ENCODE measurements at regions not wholly inside any gene's neighbourhood (a gene's known extent, or its start where the extent isn't known, plus 50 kb on each side); places are given as distances from the start of the nearest gene placed in this dataset.
"Not testable (repeated sequence)": the region's sequence is repeated elsewhere in the genome, so short reads cannot be mapped to it uniquely, and the experiment has no call there.

DNA sequence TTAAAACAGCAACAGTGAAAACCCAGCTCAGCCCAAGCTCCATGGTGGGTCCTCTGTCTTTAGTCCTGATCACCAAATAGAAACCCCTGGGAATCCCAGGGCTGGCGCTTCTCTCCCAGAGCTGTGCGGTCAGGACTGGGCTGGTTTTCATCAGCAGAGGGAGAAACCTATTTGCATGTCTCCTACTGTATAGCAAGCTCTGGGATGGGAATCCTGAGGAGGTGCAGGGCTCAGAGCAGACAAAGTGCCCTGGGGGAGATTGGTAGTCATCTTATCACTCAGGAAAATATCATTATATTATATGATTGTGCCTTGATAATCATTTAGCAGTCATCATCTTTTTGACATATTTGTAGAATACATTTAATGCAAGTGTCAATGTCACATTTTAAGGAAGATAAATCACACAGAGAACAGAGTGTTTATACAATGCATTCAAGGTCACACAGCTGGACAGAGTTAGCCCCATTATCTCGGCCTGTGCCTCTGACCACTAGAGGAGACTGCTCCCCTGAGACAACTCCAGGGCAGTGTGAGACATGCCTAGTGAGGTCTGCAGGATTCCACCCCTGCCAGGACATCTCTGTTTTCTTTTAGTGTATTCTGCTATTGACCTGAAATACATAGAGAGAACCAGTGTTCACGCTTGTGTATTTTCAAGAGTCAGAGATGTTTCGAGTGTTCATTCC, 818.6 kb downstream of the TMEM121 start:
- DNase-seq (ENCODE audit: low spot score): not testable (repeated sequence)

DNA sequence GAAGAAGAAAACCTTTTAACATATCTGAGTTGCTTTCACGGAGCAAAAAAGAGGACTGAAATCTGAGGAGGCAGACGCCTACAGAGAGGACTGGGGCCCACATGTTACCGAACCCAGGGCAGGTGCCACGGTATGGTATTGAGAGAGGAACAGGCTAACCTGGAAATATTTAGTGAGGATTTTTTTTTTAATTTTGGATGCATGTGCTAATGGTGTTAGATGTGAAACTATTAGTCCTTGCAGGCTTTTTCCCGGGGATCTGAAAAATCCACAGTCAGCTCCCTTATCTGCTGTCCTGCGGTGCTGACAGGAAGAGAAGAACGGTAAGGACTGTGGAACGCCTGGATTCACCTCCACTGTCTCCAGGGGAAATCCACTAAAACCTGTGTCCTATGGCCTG, 819.7 kb downstream of the TMEM121 start:
- no peak for DNase-seq (ENCODE audit: low spot score)

DNA sequence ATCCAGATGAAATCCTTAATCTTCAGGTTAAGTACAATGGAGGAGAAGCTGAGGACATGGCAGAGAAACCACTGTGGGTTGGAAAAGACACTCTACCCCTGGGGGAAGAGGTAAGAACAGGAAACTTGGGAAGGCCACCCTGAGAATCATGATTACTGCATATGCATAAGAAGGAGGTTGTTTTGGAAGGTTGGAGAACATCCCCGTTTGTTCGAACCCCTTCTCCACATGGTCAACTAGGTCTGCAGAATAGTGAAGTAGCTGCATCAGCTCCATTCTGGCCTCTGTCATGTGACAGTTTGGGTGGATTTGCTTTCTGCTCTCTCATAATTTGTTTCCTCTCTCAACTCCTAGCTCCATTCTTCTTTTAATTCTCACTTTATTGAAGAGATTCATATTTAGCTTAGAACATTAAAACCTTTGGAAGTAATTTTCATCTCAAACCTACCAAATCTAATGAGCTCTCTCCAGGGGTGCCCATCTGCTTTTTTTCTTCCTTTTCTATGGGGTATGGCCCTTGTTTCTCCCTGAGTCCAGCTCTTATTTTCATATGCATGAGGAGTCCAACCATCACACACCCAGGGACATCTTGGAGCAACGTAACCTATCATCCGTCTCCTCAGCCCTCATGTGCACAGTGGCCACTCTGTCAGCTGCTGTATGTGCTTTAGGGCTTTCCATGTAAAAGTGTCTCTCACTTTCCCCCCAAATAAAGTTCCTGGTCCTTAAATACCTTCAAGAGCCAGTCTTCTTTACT, 820.3 kb downstream of the TMEM121 start:
- DNase-seq (ENCODE audit: low spot score): no peak

DNA sequence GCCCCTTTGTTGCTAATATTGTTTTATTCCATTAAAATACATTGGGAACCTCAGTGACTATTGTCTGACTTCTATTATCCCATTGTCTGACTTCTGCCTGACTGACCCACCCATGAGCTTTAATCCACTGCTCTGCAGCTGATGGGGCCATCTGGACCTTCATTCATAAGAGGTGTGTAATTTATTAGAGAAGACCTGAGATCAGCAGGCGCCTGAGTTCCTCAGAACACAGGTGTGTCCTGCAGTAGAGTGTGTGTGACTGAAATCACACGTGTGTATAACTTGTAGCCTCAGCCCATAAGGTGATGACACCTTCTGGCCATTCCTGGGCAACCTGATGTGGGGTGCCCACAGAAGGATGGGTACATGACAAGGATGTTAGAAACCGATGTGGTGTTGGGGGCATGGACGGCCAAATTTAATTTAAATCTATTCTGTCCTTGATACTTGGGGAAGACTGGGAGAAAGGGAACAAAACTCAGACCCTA, 821.0 kb downstream of the TMEM121 start:
- no peak for DNase-seq (ENCODE audit: low spot score)

DNA sequence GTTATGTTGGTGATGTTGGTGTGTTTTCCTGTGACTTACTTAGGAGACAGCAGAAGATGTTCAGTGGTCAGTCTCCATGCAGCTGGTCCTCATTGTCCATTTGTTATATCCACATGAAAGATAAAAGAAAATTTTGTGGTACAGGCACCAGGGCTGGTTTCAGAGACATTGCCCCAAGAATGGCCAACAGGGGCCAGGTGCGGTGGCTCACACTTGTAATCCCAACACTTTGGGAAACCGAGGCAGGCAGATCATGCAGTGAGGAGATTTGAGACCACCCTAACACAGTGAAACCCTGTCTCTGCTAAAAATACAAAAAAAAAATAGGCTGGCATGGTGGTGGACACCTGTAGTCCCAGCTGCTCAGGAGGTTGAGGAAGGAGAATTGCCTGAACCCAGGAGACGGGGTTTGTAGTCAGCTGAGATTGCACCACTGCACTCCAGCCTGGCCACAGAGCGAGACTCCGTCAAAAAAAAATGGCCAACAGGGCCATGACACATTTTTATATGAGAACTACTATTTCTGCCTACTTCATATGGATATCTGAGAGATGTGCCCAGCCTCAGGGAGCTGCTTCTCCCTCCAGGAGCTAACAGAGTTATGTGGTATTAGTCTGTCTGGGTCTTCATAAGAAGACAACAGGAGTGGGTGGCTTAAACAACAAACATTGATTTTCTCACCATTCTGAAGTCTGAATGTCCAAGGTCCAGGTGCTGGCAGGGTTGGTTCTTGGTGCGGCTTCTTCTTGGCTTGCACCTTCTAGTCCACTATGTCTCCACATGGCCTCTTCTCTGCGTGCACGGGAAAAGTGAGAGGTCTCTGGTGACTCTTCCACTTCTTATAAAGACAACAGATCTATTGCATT, 821.7 kb downstream of the TMEM121 start:
- DNase-seq (ENCODE audit: low spot score): no peak

DNA sequence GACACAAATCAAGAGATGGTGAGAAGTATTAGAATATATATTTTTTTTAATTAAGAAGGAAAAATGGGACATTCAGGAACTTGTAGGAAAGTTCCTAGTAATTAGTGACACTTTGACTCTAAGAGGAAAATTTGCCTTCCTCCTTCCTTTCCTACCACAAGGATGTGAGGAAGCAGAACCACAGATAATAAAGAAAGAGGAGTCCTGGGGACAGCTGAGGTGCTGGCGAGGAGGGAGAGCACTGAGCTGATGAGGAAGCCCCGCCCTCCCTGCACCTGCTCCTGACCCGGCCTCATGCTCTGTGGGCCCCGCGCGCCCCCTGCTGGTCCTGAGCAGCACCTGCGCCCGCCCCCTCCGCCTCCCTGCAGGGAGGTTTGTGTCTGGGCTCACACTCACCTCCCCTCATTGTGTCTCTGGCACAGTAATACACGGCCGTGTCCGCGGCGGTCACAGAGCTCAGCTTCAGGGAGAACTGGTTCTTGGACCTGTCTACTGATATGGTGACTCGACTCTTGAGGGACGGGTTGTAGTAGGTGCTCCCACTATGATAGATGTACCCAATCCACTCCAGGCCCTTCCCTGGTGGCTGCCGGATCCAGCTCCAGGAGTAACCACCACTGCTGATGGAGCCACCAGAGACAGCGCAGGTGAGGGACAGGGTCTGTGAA, 822.6 kb downstream of the TMEM121 start:
- peak; percentile 34 for DNase-seq (ENCODE audit: low spot score)

DNA sequence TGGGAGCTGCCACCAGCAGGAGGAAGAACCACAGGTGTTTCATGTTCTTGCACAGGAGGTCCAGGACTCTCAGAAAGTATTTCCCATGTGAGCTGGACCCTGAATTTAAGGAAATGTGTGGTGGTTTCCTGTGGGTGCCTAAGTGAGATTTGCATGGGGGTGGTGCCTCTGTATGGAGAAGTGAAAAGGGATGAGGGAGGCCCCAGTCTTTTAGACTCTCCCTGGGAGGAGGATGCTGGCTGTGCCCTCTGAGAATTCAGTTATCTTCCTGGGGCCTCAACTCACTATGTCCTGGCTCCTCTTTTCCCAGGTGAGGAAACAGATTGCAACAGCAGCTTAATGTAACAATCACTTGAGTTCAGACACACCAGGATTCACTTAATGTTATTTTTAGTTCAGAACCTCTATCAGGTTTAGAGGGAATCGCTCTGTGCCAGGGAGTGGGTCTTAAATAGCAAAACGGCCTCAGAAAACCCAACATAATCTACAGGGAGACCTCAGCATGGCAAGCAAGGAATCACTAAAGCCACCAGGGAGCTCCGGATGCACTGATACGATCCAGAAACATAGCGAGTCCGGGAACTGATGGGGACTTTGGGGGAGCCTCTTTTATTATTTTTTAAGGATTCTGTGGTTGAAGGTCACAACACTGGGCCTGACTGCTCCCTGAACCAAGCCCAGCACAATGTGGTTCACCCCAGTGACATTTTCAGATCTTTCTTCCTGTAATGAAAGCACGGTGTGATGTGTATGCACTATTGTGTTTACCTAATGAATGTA, 823.5 kb downstream of the TMEM121 start:
- not testable (repeated sequence) for DNase-seq (ENCODE audit: low spot score)

DNA sequence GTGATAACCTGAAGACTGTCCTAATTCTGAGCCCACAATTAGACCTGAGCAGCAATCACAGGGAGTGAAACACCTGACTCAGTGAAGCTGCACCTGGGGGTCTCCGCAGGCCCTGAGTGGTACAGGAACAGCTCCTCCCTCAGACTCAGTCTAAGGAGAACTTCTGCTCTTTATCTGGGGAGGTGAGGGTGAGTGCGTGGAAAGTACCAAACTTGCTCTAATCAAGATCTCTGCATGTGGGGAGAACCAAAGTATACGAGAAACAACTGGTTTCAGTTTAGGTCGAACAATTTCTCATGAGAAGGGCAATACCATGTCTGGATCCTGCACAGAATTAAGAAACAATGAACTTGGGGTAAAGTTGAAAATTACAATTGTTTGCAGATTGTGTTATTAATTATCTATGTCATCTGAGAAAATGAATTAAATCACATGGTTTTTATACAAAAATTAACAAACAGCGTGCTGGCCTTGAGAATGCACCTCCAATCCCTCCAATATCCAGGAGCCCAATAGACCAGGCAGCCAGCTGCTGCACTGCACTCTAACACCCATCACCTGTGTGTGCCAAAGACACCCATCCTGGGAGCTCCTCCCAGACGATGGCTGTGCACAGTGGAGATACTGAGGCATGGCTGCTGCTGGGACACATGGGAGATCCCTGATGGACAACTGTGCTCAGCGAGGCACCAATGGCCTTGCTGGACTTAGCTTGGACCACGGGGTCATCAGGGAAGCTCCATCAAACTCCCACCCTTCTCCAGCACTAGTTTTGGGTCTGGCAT, 828.8 kb downstream of the TMEM121 start:
- not testable (repeated sequence) for DNase-seq (ENCODE audit: low spot score)

DNA sequence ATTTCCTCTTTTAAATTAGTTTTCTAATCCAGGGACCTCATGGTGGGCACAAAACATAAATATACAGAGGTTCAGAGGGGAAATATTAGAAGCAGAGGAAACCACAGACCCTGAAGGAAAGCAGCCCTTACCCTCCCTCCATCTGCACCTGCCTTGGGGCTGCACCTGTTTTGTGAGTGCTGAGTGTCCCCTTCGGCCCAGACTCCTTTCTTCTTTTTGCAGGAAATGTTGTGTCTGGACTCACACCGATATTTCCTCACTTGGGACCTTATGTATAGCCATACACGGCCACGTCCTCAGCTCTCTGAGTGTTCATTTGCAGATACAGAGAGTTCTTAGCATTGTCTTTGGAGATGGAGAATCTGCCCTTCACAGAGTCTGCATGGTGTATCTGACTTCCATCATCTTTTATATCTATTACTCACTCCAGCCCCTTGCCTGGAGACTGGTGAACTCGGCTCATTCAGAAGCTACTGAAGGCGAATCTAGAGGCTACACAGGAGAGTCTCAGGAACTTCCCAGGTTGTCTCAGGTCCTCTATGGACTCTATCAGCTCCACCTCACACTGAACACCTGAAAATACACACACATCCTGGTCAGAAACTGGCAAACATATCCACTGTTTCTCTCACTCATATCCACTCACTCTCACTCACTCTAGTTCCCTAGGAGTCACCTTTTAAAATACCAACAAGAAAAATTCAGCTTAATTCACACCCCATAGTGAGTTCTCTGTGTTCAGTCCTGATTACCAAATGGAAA, 829.7 kb downstream of the TMEM121 start:
- not testable (repeated sequence) for DNase-seq (ENCODE audit: low spot score)

DNA sequence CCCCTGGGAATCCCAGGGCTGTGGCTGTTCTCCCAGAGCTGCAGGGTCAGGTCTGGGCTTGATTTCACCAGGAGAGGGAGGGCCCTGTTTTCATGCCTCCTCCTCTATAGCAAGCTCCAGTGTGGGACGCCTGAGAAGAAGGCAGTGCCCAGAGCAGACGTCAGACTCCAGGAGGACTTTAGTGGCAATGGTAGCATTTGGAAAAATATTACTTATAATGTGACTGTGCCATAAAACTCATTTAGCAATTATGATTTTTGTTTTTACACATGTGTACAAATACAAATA, 830.2 kb downstream of the TMEM121 start:
- not testable (repeated sequence) for DNase-seq (ENCODE audit: low spot score)

DNA sequence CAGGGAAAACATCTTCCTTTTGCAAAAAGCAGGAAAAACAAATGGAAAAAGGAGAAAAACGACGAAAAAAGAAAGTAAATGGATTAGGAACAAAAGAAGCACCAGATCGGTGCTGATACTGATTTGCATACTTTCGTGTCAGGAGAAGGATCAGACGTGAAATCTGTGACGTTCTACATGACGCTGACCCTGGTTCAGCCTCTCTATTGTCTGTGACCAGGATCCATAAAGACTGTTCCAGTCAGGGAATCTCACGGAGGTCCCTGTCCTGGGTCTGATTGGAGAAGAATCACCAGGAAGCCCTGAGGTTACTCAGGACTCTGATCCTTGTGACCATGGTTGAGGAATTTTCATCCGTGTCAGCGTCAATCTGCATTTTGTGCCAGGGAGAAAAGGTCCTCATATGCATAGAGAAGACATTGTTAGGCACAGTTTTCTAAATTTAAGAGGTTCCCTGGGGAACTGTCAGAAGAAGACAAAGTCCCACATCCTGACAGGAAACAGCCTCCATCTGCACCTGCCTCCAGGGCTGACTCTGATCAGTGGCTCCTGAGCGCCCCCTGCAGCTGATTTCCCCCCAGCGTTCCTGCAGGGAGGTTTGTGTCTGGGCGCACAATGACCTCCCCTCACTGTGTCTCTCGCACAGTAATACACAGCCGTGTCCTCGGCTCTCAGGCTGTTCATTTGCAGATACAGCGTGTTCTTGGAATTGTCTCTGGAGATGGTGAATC, 832.9 kb downstream of the TMEM121 start:
- not testable (repeated sequence) for DNase-seq (ENCODE audit: low spot score)

DNA sequence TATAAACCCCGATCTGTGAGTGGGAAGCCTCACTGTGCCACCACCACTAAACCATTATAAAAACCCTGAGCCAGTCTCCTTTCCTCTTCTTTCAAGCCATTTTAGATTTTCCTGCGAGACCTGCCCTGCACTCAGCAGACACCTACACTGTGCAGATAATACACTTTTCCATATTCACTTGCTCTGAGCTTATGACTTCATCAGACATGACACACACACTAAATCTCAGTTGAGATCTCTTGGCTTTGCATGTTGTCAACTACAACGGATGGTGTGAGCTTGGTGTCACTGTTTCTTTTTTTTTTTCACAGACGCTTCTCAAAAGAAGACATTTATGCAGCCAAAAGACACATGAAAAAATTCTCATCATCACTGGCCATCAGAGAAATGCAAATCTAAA, 839.0 kb downstream of the TMEM121 start:
- DNase-seq (ENCODE audit: low spot score): not testable (repeated sequence)

DNA sequence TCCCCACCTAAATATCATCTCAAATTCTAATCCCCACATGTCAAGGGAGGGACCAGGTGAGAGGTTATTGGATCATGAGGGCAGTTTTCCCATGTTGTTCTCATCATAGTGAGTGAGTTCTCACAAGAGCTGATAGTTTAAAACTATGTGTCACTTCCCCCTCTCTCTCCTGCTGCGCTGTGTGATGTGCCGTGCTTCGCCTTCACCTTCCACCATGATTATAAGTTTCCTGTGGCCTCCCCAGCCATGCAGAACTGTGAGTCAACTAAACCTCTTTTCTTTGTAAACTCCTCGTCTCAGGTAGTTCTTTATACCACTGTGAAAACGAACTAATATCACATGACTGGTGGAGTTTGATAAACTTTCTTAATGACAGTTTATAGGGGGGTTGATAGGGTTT, 839.5 kb downstream of the TMEM121 start:
- DNase-seq (ENCODE audit: low spot score): not testable (repeated sequence)

DNA sequence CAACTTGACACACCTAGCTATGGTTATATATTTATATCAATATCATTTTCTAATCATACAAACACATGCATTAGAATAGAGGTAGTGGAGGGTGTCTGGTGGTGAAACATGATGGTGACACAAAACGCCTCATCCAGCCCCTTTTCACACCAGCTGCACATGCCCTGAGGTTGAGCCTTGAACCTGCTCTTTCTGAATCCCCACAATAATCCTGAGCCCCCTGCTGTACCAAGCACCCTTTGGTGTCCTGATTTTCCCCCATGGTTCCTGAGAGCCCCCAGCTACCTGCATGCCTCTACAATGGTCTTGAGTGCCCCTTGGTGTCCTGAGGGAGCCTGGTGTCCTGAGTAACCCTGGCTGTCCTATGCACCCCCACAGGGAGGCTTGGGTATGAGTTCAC, 840.6 kb downstream of the TMEM121 start:
- not testable (repeated sequence) for DNase-seq (ENCODE audit: low spot score)

DNA sequence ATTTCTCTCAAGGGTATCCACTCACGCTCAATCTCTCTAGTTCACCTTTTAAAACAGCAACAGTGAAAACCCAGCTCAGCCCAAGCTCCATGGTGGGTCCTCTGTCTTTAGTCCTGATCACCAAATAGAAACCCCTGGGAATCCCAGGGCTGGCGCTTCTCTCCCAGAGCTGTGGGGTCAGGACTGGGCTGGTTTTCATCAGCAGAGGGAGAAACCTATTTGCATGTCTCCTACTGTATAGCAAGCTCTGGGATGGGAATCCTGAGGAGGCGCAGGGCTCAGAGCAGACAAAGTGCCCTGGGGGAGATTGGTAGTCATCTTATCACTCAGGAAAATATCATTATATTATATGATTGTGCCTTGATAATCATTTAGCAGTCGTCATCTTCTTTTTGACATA, 843.1 kb downstream of the TMEM121 start:
- not testable (repeated sequence) for DNase-seq (ENCODE audit: low spot score)

DNA sequence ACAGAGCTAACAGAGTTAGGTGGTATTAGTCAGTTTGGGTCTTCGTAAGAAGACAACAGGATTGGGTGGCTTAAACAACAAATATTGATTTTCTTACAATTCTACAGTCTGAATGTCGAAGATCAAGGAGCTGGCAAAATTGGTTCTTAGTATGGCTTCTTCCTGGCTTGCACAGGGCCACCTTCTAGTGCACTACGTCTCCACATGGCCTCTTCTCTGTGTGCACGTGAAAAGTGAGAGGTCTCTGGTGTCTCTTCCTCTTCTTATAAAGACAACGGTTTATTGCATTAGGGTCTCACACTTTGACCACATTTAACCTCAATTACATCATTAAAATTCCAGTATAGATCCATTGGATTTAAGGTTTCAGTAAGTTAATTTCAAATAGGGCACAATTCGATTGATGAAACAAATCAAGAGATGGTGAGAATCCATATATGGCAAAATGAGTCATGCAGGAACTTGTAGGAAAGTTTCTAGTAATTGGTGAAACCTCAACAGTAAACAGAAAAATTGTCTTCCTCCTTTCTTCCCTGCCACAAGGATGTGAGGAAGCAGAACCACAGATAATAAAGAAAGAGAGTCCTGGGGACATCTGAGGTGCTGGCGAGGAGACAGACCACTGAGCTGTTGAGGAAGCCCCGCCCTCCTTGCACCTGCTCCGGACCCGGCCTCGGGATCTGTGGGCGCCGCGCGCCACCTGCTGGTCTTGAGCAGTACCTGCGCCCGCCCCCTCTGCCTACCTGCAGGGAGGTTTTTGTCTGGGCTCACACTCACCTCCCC, 846.7 kb downstream of the TMEM121 start:
- DNase-seq (ENCODE audit: low spot score): peak; percentile 53

DNA sequence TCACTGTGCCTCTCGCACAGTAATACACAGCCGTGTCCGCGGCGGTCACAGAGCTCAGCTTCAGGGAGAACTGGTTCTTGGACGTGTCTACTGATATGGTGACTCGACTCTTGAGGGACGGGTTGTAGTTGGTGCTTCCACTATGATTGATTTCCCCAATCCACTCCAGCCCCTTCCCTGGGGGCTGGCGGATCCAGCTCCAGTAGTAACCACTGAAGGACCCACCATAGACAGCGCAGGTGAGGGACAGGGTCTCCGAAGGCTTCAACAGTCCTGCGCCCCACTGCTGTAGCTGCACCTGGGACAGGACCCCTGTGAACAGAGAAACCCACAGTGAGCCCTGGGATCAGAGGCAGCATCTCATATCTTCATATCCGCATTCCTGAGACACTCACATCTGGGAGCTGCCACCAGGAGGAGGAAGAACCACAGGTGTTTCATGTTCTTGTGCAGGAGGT, 847.3 kb downstream of the TMEM121 start:
- not testable (repeated sequence) for DNase-seq (ENCODE audit: low spot score)

DNA sequence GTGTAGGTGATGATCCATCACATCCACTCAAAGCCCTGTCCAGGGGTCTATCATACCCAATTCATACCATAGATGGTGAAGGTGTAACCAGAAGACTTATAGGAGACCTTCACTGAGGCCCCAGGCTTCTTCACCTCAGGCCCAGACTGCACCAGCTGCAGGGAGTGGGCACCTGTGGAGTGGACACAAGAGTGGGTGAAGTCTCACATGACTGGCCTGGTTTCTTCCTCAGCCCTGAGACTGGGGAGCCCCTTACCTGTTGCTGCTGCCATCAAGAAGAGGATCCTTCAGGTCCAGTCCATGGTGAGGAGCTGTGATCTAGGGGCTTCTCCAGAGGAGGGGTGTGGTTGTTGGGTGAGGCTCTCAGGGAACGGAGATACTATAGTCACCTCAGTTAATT, 851.0 kb downstream of the TMEM121 start:
- no peak for DNase-seq (ENCODE audit: low spot score)
